ENCODE measurements at regions not wholly inside any gene's neighbourhood (a gene's known extent, or its start where the extent isn't known, plus 50 kb on each side); places are given as distances from the start of the nearest gene placed in this dataset.
"Not testable (repeated sequence)": the region's sequence is repeated elsewhere in the genome, so short reads cannot be mapped to it uniquely, and the experiment has no call there.

DNA sequence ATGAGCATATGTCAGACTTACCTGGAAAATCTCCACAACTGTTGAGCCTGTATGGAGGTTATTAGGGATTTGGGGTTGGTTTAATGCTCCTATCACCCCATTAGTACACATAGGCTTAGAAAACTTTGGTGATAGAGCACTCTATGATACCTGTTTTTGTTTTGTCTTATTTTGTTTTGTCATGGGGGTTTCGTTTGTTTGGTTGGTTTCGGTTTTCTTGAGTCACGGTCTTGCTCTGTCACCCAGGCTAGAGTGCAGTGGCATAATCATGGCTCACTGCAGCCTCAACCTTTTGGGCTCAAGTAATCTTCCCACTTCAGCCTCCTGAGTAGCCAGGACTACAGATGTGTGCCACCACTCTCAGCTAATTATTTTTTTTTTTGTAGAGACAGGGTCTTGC lies 70.0 kb downstream of the MZT1 start:
- no peak for DNase-seq

DNA sequence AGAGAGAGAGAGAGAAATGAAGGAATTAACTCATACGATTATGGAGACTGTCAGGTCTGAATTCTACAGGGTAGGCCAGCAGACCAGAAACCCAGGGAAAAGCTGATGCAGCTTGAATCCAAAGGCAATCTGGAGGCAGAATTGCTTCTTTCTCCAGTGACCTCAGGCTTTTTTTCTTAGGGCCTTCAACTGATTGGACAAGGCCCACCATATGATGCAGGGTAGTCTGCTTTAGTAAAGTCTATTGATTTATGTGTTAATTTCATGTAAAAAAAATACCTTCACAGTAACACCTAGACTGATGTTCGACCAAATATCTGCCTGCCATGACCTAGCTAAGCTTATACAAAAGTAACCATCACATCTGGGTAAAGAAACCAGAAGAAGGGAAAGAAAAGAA lies 71.1 kb downstream of the MZT1 start:
- DNase-seq, result no peak

DNA sequence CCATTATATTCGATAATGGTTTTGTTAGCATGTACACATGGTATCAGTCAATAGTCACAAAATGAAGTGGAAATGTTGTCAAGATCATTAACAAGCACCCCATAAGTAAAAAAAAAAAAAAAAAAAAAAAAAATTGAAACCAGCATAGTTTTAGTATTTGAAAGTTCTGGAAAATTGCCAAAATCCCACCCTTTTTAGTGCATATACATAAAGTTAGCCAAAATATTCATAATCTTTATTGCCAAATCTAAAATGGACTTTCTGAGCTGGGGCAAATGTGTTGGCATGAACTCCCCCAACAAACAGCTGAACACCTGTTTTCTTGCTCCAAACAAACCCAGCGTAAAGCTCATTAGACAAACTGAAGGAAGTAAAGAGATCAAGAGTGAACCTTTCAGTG lies 73.9 kb downstream of the MZT1 start:
- DNase-seq, result no peak

DNA sequence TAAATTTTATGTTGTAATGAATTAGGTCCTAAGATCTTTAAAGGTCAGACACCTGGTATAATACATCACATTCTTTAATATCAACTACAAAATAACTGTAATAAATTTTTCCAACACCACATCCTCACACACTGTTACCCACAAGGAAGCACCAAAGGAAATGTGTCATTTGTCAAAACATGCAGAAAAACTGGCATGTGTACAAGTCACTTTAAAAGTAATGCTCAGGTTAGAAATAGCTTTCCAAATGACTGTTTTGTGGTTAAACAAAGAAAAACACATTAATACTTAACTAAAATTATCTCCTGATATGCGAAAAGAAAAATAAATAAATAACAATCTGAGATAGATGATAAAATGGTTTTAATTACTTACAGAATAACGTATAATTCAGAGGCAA lies 74.7 kb downstream of the MZT1 start:
- no peak for DNase-seq

DNA sequence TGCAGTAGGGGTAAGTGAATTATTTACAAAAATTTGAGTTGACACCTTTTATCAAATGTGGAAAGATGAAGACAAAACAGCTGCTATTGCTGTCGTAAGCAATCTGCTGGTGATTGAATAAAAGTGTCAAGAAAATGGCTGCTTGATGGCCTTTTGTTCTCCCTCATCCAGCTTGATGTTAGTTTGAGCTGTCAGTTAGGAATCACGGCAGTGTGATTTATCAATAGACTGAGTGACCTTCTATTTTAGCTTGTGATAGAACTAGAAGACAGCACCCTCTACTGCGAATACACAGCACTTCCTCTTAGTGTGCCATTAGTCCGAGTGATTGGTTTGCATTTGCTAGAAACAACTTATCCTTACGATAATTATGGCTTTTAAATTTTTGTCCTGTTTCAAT lies 76.3 kb downstream of the MZT1 start:
- DNase-seq, result peak in 3 of 4 experiments; percentile 6 to 33 (median 10)

DNA sequence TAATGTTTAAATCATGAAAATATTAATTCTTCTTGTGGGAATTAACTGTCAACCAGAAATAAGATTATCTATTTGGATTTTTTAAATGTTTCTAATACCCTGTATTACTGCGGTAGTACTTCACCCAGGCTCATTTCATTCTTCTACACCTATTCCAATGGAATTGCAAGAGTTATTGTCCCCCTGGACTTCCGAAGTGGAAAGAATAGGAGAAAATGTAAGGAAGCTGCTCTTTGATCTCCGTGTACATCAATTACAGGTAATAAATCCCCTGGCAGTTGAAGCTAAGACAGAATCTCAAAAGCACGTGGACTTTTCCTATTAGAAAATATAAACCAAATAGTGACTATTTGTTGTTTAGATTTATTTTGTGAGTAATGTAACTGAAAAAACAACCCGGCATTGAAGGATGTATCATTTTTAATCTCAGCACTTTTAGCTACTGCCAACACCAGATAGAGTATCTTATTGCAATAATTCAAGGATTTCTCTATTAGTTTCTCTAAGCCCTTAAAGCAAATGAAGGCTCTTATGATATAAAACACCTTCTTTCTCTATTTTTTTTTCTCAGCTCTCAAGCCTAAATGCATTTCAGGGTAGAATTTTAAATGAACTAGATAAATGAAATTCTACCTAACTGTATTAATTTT lies 77.3 kb downstream of the MZT1 start:
- DNase-seq, result no peak

DNA sequence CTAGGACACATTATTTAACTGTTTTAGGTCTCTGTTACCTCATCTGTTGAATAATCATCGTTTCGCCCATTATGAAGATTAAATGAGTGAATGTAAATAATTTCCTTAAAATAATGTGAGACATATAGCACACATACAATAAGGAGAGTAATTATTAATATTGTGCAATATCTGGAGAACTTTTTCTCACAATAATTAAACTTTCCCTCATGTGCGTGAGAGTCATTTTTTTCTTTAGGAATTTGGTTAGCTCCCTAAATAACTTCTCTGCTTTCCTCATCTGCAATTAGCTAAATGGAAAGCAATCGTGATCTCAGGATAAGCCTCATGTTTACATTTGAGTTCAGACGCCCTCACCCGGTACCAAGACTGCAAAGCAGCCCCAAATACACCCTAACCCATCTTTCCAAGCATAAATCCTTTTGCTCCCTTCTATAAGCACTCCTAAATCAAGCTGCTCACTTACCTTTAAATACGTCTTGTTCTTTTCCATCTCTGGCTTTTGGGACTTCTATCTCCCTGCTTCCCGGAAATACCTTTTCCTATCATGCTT lies 78.8 kb downstream of the MZT1 start:
- no peak for DNase-seq

DNA sequence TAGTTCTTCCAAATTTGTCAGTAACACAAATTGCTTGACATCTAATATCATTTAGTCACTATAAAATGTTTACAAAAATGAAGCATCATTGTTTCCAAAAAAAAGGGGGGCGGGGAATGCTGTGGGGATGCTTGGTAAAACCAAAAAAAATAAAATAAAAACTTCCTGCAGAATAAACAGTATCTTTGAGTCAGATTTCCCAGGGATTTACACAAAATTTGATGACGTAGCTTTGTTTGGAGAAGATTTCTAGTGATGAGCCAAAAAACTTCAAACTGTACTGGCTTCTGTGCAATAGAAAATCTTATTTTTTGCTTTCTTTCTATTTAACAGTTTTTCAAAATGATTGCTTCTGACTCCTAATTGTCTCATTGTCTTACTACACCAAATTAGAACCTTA lies 80.0 kb downstream of the MZT1 start:
- DNase-seq, result no peak

DNA sequence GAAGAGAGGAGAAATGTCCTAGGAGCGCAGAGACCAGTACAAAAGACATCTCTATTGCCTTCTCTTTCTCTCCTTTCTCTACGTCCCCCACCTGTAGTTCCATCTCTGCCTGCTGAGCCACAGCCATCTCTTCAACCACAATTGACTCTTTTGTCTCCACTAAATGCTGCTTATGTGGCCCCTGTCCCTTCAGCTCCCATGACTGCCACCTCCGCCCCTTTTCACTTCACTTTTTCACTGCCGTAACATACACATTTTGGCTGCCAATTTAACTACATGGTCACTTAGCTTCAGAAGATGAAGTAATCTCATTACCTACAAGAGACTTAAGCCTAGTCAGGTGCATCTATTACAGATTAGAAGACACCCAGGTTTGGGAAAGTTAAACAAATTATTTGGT lies 81.9 kb downstream of the MZT1 start:
- no peak for DNase-seq

DNA sequence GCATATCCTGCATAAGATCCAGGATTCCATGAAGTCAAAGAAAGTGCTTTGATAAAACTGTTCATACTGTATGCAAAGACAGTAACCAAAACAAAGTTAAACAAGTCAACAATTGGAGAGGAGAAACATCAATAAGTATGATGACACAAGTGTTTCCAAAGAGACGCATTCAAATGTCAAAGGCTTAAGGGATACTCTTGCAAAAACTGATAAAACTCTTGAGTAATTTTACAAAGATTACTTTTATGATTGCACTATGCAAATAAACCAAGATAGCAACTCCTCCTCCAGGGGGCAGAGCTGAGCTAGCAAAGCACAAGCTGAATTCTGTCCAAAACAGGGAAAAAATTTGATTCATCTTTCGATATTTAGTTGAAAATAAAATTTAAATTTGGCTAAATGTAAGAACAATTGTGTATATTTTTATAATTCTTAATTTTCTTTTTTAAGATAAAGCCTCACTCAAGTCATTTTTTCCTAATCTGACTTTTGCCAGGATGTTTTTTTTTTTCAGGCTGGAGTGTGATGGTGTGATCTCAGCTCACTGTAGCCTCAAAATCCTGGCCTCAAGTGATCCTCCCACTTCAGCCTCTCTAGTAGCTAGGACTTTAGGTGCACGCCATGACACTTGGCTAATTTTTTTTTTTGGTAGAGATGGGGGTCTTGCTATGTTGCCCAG lies 84.0 kb downstream of the MZT1 start:
- peak; percentile 68 to 88 (median 81) for DNase-seq

DNA sequence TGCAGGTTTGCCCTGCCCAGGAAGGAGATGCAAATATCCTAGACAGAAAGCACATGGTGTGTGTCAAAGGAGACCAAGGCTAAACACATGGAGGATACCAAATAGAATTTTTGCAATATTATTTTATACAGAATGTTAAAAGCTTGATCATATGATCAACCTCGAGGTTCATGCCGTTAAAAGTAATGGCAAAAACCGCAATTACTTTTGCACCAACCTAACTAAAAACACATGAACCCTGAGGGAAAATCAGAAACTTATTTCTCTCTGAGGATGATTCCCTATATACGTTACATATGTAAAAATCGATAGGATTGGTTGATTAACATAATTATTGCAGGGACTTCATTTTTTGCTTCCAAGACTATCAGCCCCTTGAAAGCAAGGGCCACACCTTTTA lies 88.1 kb downstream of the MZT1 start:
- DNase-seq, result no peak

DNA sequence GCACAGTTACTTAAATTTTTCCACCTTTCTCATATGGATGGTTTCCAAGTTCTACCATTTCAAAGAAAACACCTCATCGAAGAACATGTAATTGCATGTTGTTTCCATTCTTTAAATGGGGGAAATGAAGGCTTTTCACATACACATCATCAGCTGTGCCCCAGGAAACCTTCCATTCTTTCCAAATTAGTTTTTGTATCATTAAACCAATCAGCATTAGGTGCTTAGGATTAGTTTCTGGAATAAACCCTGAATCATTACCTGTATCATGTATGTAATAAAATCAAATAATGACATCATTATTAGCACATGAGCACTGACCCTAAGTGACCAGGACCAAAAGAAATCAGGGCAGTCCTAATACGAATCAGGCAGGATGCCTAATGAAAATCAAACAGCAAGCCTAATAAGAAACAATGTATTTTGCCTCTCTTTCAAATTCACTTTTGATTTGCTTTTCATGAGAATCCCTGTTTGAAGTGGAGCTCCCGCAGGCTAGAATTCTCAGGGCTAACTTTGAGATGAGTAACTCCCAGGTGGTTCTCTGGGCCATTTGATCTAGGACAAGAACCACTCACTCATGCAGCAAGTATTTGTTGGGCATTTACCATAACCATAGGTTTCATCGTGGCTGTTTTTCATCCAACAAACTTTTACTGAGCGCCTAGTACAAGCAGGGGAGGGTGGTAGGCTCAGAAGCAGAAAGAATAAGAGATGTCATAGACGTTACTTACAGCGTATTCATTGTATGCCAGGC lies 89.2 kb downstream of the MZT1 start:
- no peak for DNase-seq

DNA sequence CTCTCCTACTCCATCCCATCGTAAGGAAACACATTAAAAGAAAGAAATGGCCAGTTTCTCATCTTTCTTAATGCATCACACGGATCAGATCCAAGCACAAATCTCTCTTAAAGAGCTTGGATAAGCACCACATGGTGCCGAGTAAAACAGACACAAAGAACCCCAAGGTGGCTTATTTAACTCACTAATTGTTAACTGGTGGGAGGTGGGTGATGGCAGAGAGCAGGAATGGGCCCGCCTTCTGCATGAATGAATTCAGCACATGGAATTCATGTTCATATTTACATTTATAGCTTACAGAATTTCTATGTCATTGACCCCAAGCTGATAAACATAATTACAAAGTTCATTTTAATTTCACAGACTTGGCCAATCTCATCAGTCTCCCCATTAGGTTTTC lies 89.9 kb downstream of the MZT1 start:
- DNase-seq, result no peak

DNA sequence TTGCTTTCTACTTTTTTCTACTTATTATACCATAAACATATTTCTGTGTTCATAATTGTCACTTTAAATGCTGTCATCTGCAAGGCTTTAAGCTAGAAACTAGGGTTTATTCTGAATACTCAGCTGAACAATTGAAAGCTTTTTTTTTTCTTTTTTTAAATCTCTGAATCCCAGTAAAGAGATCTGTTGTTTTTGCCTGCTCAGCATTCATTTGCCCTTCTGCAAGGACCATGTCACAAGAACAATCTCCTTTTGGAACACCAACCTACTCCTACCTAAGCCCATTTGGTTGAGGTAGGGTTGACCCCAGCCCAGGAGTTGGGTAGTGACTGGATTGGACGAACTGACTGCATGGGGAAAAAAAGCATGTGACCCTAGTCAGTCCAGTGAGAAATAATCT lies 92.6 kb downstream of the MZT1 start:
- no peak for DNase-seq

DNA sequence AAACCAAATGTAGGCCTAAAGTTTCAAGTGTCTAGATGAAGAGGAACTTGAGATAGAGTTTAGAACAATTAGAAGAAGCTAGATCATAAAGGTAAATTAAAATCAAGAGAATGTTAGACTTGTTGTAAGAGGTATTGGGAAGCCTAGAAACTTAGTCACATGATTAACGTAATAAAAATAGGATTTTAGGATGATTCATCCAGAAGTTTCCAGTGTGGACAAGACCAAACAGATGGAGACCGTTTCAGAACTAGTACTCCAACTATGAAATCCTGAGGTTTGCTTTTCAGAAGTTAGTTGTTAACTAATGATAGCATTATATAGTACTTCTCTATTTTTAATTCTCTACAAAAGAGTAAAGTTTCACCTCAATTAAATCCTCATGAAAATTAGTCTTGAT lies 104.9 kb downstream of the MZT1 start:
- no peak for DNase-seq

DNA sequence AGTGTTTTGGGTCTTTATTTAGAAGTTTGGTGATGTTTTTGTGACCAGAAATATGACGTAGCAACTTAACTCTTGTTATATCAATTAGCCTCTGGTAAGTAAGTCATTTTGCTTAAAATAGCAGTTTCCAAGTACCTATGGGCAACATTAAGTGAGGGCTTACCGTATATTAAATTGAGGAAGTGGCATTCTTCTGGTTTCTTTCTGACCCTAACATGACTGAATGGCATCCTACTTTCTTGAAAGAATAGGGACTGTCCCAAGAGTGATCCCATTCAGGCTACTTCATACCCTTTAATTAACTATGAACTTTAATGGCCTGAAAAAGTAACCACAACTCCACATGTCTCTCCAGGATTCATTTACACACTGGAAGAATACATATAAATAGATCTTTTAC lies 106.6 kb downstream of the MZT1 start:
- no peak for DNase-seq

DNA sequence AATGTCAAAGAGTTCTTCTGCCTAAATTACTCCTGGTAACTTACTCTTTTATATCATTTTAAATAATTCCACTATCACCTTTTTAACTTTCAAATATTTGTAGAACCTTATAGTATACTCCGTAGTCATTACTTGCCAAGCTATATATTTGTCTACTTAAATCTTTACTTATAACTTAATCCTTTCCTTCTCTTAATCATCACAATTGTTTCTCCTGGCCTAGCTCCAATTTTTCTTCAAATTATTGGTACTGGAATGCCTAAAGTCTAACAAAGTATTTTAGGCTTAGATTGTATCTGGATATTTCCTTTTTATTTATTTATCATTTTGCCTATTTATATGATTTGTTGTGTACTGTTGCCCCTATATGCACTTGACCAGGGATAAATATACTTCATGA lies 109.5 kb downstream of the MZT1 start:
- no peak for DNase-seq

DNA sequence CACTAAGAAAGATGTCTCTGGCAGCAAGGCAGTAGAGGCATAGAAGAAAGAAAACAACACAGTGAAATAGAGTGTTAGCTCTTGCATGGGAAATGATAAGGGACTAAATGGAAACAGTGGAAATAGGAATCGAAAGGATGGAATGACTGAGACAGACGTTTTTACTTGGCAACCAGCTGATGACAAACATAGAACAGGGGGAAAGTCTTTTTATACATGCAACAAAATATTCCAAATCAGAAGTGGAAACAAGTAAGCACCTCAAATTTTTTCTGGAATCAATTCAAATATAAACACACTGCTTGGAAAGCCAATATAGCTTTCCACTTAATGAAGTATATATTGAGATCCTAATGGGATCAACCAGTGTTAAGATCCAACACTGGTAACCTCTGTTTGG lies 110.2 kb downstream of the MZT1 start:
- DNase-seq, result no peak

DNA sequence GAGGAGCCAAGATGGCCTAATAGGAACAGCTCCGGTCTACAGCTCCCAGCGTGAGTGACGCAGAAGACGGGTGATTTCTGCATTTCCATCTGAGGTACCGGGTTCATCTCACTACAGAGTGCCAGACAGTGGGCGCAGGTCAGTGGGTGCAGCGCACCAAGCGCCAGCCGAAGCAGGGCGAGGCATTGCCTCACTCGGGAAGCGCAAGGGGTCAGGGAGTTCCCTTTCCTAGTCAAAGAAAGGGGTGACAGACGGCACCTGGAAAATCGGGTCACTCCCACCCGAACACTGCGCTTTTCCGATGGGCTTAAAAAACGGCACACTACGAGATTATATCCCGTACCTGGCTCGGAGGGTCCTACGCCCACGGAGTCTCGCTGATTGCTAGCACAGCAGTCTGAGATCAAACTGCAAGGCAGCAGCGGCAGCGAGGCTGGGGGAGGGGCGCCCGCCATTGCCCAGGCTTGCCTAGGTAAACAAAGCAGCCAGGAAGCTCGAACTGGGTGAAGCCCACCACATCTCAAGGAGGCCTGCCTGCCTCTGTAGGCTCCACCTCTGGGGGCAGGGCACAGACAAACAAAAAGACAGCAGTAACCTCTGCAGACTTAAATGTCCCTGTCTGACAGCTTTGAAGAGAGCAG lies 117.1 kb downstream of the MZT1 start:
- DNase-seq, result not testable (repeated sequence)

DNA sequence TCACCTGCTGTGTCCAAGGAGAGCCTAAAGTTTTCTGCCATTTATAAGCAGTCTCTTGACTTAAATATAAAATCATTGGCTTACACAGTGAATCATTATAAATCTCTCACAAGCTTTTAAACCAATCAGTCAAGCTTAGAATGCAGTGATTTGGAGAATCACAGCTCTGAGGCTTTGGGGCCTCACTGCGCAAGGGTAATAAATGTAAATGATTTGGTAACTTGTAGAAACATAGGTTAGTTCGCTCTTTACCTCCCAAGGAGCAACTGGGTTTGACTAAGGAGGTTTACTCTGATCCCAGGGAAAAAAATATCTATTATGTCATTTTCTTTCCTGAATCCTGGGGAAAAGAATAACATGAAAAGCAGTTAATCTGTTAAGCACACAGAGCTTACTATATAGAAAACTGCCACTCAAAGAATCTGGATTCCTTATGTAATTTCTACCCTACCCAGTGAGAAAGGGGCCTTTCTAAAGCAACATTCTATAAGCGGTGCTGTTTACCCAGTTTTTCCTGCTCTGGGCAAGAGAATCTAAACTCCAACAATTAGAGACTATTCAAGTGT lies 128.2 kb downstream of the MZT1 start:
- DNase-seq, result no peak

DNA sequence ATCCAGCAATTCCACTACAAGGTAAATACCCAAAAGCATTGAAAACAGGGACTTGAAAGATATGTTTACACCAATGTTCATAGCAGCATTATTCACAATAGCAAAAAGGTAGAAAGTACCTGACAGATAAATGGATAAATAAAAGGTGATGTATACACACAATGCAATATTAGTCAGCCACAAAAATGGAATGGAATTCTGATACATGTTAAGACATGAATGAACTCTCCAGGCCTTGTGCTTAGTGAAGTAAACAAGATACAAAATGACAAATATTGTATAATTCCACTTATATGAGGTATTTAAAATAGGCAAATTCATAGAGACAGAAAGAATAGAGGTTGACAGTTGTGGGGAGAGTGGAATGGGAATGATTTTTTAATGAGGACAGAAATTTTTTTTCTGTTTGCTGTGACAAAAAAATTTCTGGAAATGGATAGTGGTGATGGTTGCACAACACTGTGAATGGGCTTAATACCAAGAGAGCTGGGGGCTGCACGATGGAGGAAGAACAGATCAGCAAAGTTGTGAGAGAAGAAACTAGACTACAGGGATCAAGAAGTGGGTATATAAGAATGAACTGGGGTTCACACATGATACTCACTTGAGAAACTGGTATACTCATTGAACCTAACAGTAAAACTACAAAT lies 137.2 kb downstream of the MZT1 start:
- no peak for DNase-seq

DNA sequence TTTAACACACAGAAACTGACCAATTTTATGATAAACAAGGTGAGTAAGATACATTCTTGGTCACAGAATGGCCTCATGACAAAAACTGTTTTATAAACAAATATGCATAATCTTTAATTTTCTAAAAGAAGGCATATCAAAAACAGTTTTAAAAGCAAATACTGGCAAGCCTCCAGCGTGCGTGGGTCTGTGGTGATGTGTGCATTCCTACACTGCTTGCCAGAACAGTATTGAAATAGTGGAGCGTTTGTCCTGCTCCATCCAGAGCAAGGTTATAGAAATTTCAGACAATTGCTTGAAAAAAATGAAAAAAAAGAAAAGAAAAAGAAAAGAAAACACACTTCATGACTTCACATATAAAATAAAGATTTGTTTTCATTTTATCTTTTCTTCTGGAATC lies 140.9 kb downstream of the MZT1 start:
- no peak for DNase-seq
